MM.1S (cell line): ENCODE measurements at regions not wholly inside any gene's neighbourhood (a gene's known extent, or its start where the extent isn't known, plus 50 kb on each side); places are given as distances from the start of the nearest gene placed in this dataset.
A peak's percentile ranks its signal among the peaks of the same experiment; 100 is the strongest.

Experiments
- DNase-seq: peaks from one replicate; pipeline ENCODE4 v3.0.0-alpha.2; 2015
- H2AFZ ChIP-seq: fragments of 300-600 bp; sonication (generic); 2 replicates; pipeline ENCODE4 v1.6.0; 2016; ENCODE audit warnings: antibody characterized with exemption, low read length
- H3F3A ChIP-seq: fragments of 300-600 bp; sonication (generic); 2 replicates; pipeline ENCODE4 v1.6.1; 2016; ENCODE audit warnings: mild to moderate bottlenecking, antibody characterized with exemption, low read length, moderate library complexity, mixed read lengths; ENCODE audit not compliant: insufficient read depth
- H3K27ac ChIP-seq: fragments of 300-600 bp; sonication (generic); 2 replicates; pipeline ENCODE4 v1.5.1; 2016; ENCODE audit warnings: mild to moderate bottlenecking, low read length
- H3K27me3 ChIP-seq: fragments of 300-600 bp; sonication (generic); replicated peaks from 2 replicates; pipeline ENCODE4 v1.6.0; 2016; ENCODE audit warnings: low read length; ENCODE audit not compliant: insufficient read depth
- H3K36me3 ChIP-seq: fragments of 300-600 bp; sonication (generic); replicated peaks from 2 replicates; pipeline ENCODE4 v1.6.1; 2016; ENCODE audit warnings: mild to moderate bottlenecking, low read length, mixed read lengths; ENCODE audit not compliant: insufficient read depth
- H3K4me1 ChIP-seq: fragments of 300-600 bp; sonication (generic); 2 replicates; pipeline ENCODE4 v1.6.1; 2016; ENCODE audit warnings: low read length, mixed read lengths
- H3K4me2 ChIP-seq: fragments of 300-600 bp; sonication (generic); 2 replicates; pipeline ENCODE4 v1.6.0; 2016; ENCODE audit warnings: low read depth, low read length
- H3K4me3 ChIP-seq: fragments of 300-600 bp; sonication (generic); 2 replicates; pipeline ENCODE4 v1.5.1; 2016; ENCODE audit warnings: low read length, mixed read lengths
- H3K79me2 ChIP-seq: fragments of 300-600 bp; sonication (generic); 2 replicates; pipeline ENCODE4 v1.6.1; 2016; ENCODE audit warnings: mixed run types, low read length, mixed read lengths
- H3K9ac ChIP-seq: fragments of 300-600 bp; sonication (generic); 2 replicates; pipeline ENCODE4 v1.6.1; 2016; ENCODE audit warnings: low read length, mixed read lengths
- H3K9me2 ChIP-seq: fragments of 300-600 bp; sonication (generic); replicated peaks from 2 replicates; pipeline ENCODE4 v1.6.1; 2016; ENCODE audit warnings: mild to moderate bottlenecking, low read length, mixed read lengths; ENCODE audit not compliant: insufficient read depth
- H3K9me3 ChIP-seq: fragments of 300-600 bp; sonication (generic); replicated peaks from 2 replicates; pipeline ENCODE4 v1.6.1; 2016; ENCODE audit warnings: mild to moderate bottlenecking, low read length, mixed read lengths; ENCODE audit not compliant: insufficient read depth
- H4K20me1 ChIP-seq: fragments of 300-600 bp; sonication (generic); 2 replicates; pipeline ENCODE4 v1.6.1; 2016; ENCODE audit warnings: mild to moderate bottlenecking, low read length, moderate library complexity, mixed read lengths; ENCODE audit not compliant: insufficient read depth
- CTCF ChIP-seq: fragments of 300-600 bp; sonication (generic); IDR thresholded peaks from 2 replicates; pipeline ENCODE4 v1.5.1; 2016; ENCODE audit warnings: antibody characterized with exemption, low read length, mixed read lengths
- EZH2 ChIP-seq: fragments of 300-600 bp; sonication (generic); optimal IDR thresholded peaks from 2 replicates; pipeline ENCODE3; 2017; ENCODE audit warnings: low read depth, mild to moderate bottlenecking, antibody characterized with exemption, low read length, mixed read lengths
- EZH2phosphoT487 ChIP-seq: fragments of 300-600 bp; sonication (generic); IDR thresholded peaks from 2 replicates; pipeline ENCODE4 v1.6.1; 2018; ENCODE audit warnings: antibody characterized with exemption, low read length

DNA sequence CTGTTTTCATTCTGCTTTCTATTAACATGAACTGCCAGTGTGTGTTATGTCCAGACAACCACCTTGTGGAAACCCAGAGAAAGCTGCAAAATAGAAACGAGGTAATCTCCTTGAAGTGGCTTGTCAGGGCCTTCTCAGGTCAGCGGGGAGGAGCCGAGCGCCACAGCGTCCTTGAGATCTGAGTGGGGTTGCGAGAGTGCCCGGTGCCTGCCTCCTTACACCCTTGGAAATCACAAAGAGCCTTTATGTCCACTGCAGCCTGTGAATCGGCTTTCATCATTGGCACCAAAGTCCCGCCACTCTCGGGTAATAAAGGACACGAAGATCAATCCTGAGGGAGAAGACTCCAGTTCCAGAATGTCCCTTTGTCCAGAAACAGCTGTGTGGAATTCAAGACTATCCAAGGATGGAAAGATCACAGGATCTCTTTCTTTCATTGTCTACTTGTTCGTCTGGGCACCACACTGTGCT lies 135.2 kb downstream of the HRH4 start:
- Histone ChIP-seq H3K9me2 (no peaks in the 10 kb centered on the region), H3K4me3 (no peak overlapping the region), H3K36me3 (no peaks in the 10 kb centered on the region), H3K4me1 (no peaks in the 10 kb centered on the region), H3K27me3 (no peaks in the 10 kb centered on the region), H4K20me1 (no peaks in the 10 kb centered on the region), H3K9ac (no peak overlapping the region), H2AFZ (no peak overlapping the region), H3K27ac (no peak overlapping the region), H3K9me3 (no peaks in the 10 kb centered on the region), H3K79me2 (no peaks in the 10 kb centered on the region), H3F3A (no peaks in the 10 kb centered on the region), H3K4me2 (no peak overlapping the region)
- no peak for DNase-seq
- TF ChIP-seq CTCF (no peak), EZH2phosphoT487 (no peak), EZH2 (no peak)

GRCh38 chr18:24600076-24600654 lies 139.7 kb downstream of the HRH4 start:
- Histone ChIP-seq H3F3A (no peaks in the 10 kb centered on the region), H3K9me2 (no peaks in the 10 kb centered on the region), H2AFZ (no peak overlapping the region), H3K4me1 (no peaks in the 10 kb centered on the region), H3K36me3 (no peaks in the 10 kb centered on the region), H3K27ac (no peak overlapping the region), H3K4me2 (no peak overlapping the region), H3K4me3 (no peak overlapping the region), H3K9me3 (no peaks in the 10 kb centered on the region; the same call in 1 of the 2 replicates), H3K27me3 (no peaks in the 10 kb centered on the region), H3K79me2 (no peaks in the 10 kb centered on the region), H4K20me1 (no peaks in the 10 kb centered on the region), H3K9ac (no peak overlapping the region)
- no peak for TF ChIP-seq EZH2
- peak; percentile 60 for TF ChIP-seq CTCF
- DNase-seq, result peak; percentile 31

- H3K79me2 ChIP-seq, result no peaks in the 10 kb centered on the region
- no peaks in the 10 kb centered on the region for H3K9me2 ChIP-seq
- no peaks in the 10 kb centered on the region for H3K4me1 ChIP-seq
- H3K27ac ChIP-seq, result no peak overlapping the region
- H3K4me3 ChIP-seq, result no peak overlapping the region
- H2AFZ ChIP-seq, result no peak overlapping the region
- DNase-seq, result no peak
- H4K20me1 ChIP-seq, result no peaks in the 10 kb centered on the region
- no peaks in the 10 kb centered on the region for H3F3A ChIP-seq
- TF ChIP-seq EZH2phosphoT487 (no peak), CTCF (no peak), EZH2 (no peak)
- no peaks in the 10 kb centered on the region for H3K27me3 ChIP-seq
- no peak overlapping the region for H3K4me2 ChIP-seq
- no peaks in the 10 kb centered on the region; the same call in 1 of the 2 replicates for H3K9me3 ChIP-seq
- no peaks in the 10 kb centered on the region for H3K36me3 ChIP-seq
- H3K9ac ChIP-seq, result no peak overlapping the region
Measured at GRCh38 chr18:24601585-24601984, 141.1 kb downstream of the HRH4 start.
